SK-N-SH treated with all-trans-retinoic acid at 6 μM for 48 hours (cell line): ENCODE measurements at regions not wholly inside any gene's neighbourhood (a gene's known extent, or its start where the extent isn't known, plus 50 kb on each side); places are given as distances from the start of the nearest gene placed in this dataset.

Experiments
- ATAC-seq: fragments of 200-7000 bp; cut with Tn5 transposase; 3 replicates; pipeline ENCODE4 v1.9.1; 2020; ENCODE audit warnings: mild to moderate bottlenecking, moderate library complexity
- ARNTL ChIP-seq: fragments of 450-650 bp; formaldehyde crosslinking; IDR thresholded peaks from 2 replicates; pipeline ENCODE4 v1.5.0; 2020; ENCODE audit warnings: low read depth, mild to moderate bottlenecking, moderate library complexity, borderline replicate concordance
- BACH2 ChIP-seq: fragments of 250-450 bp; sonication (Bioruptor Pico); IDR thresholded peaks from 2 replicates; pipeline ENCODE4 v1.9.0; 2021; ENCODE audit warnings: mild to moderate bottlenecking, borderline replicate concordance
- CSDC2 ChIP-seq: fragments of 250-450 bp; sonication (Bioruptor Pico); IDR thresholded peaks from 2 replicates; pipeline ENCODE4 v1.5.0; 2020; ENCODE audit warnings: mild to moderate bottlenecking, moderate library complexity
- ESRRG ChIP-seq: fragments of 250-450 bp; sonication (Bioruptor Pico); IDR thresholded peaks from 2 replicates; pipeline ENCODE4 v1.6.1; 2021; ENCODE audit warnings: mild to moderate bottlenecking
- GLIS3 ChIP-seq: fragments of 250-450 bp; sonication (Bioruptor Pico); IDR thresholded peaks from 2 replicates; pipeline ENCODE4 v1.5.0; 2020; ENCODE audit warnings: mild to moderate bottlenecking, moderate library complexity
- OSR1 ChIP-seq: fragments of 250-450 bp; sonication (Bioruptor Pico); IDR thresholded peaks from 2 replicates; pipeline ENCODE4 v1.8.0; 2022; ENCODE audit warnings: moderate library complexity, mild to moderate bottlenecking, inconsistent platforms
- RARB ChIP-seq: fragments of 250-450 bp; sonication (Bioruptor Pico); IDR thresholded peaks from 2 replicates; pipeline ENCODE4 v1.8.0; 2021; ENCODE audit warnings: mild to moderate bottlenecking, moderate library complexity
- SNAI2 ChIP-seq: fragments of 250-450 bp; sonication (Bioruptor Pico); IDR thresholded peaks from 2 replicates; pipeline ENCODE4 v1.5.0; 2020; ENCODE audit warnings: mild to moderate bottlenecking, moderate library complexity
- TCF4 ChIP-seq: fragments of 250-450 bp; sonication (Bioruptor Pico); IDR thresholded peaks from 2 replicates; pipeline ENCODE4 v1.8.0; 2021; ENCODE audit warnings: mild to moderate bottlenecking, moderate library complexity, borderline replicate concordance
- TOX ChIP-seq: fragments of 250-450 bp; sonication (Bioruptor Pico); IDR thresholded peaks from 2 replicates; pipeline ENCODE4 v1.8.0; 2021; ENCODE audit warnings: mild to moderate bottlenecking, moderate library complexity, borderline replicate concordance
- ZC3H10 ChIP-seq: fragments of 250-450 bp; sonication (Bioruptor Pico); IDR thresholded peaks from 2 replicates; pipeline ENCODE4 v1.5.1; 2021; ENCODE audit warnings: mild to moderate bottlenecking, moderate library complexity
- ZFP3 ChIP-seq: fragments of 250-450 bp; sonication (Bioruptor Pico); IDR thresholded peaks from 2 replicates; pipeline ENCODE4 v1.5.0; 2020; ENCODE audit warnings: mild to moderate bottlenecking, moderate library complexity
- ZFP30 ChIP-seq: fragments of 450-650 bp; formaldehyde crosslinking; IDR thresholded peaks from 2 replicates; pipeline ENCODE4 v1.5.0; 2022; ENCODE audit warnings: mild to moderate bottlenecking, moderate library complexity
- ZNF565 ChIP-seq: fragments of 450-650 bp; formaldehyde crosslinking; conservative IDR thresholded peaks from 2 replicates; pipeline ENCODE4 v1.5.0; 2020; ENCODE audit warnings: low read depth, mild to moderate bottlenecking, moderate library complexity
- TF ChIP-seq, protein P1 (sequence below): fragments of 250-450 bp; sonication (Bioruptor Pico); IDR thresholded peaks from 2 replicates; pipeline ENCODE4 v1.8.0; 2020; ENCODE audit warnings: mild to moderate bottlenecking, moderate library complexity, borderline replicate concordance
- TF ChIP-seq, protein P2 (sequence below): fragments of 250-450 bp; sonication (Bioruptor Pico); IDR thresholded peaks from 2 replicates; pipeline ENCODE4 v1.5.0; 2020; ENCODE audit warnings: mild to moderate bottlenecking, moderate library complexity
- TF ChIP-seq, protein P3 (sequence below): fragments of 250-450 bp; sonication (Bioruptor Pico); IDR thresholded peaks from 2 replicates; pipeline ENCODE4 v1.5.1; 2021; ENCODE audit warnings: mild to moderate bottlenecking, moderate library complexity

DNA sequence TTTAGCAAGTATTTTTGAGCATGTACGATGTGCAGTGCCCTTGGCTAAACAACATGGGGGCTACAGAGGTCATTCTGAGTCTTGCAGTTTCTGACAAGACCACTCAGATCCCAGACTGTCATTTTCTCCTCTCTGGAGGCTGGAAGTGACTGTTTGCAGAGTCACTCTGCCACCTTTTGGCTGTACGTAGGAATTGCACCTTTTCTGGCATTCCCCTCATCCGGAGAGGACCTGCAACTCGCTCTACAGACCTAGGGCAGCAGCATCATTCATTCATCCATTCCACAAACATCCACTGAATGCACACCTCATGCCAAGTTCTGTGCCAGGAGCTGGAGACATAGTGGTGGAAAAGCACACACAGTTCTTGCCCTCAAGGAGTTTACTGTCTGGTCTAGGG, 160.4 kb upstream of the GPR101 start (continued):
- TF ChIP-seq, protein P1, sequence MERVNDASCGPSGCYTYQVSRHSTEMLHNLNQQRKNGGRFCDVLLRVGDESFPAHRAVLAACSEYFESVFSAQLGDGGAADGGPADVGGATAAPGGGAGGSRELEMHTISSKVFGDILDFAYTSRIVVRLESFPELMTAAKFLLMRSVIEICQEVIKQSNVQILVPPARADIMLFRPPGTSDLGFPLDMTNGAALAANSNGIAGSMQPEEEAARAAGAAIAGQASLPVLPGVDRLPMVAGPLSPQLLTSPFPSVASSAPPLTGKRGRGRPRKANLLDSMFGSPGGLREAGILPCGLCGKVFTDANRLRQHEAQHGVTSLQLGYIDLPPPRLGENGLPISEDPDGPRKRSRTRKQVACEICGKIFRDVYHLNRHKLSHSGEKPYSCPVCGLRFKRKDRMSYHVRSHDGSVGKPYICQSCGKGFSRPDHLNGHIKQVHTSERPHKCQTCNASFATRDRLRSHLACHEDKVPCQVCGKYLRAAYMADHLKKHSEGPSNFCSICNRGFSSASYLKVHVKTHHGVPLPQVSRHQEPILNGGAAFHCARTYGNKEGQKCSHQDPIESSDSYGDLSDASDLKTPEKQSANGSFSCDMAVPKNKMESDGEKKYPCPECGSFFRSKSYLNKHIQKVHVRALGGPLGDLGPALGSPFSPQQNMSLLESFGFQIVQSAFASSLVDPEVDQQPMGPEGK (CRISPR knock-in tag) = no peak

DNA sequence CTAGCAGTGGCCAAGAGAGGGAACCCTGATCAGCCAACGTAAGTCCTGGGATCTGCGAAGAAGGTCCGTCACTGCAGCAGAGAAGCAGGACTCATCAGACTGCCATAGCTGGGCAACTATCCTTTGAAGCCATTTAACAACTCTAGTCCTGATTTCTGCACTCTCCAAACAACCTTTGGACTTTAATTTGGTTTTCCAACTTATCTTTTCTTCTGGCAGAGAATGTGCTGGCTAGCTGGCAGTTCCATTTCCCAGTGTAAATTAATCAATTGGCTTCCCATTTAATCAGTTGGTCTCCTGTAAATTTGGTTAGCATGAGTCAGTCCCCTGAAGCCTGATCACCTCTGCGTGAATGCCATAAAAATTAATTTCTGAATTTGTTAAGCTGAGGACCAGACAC, 153.7 kb upstream of the GPR101 start:
- TF ChIP-seq CSDC2 (CRISPR knock-in tag) (no peak), ZC3H10 (CRISPR knock-in tag) (no peak), ZNF565 (CRISPR knock-in tag) (no peak)
- TF ChIP-seq, protein P2, sequence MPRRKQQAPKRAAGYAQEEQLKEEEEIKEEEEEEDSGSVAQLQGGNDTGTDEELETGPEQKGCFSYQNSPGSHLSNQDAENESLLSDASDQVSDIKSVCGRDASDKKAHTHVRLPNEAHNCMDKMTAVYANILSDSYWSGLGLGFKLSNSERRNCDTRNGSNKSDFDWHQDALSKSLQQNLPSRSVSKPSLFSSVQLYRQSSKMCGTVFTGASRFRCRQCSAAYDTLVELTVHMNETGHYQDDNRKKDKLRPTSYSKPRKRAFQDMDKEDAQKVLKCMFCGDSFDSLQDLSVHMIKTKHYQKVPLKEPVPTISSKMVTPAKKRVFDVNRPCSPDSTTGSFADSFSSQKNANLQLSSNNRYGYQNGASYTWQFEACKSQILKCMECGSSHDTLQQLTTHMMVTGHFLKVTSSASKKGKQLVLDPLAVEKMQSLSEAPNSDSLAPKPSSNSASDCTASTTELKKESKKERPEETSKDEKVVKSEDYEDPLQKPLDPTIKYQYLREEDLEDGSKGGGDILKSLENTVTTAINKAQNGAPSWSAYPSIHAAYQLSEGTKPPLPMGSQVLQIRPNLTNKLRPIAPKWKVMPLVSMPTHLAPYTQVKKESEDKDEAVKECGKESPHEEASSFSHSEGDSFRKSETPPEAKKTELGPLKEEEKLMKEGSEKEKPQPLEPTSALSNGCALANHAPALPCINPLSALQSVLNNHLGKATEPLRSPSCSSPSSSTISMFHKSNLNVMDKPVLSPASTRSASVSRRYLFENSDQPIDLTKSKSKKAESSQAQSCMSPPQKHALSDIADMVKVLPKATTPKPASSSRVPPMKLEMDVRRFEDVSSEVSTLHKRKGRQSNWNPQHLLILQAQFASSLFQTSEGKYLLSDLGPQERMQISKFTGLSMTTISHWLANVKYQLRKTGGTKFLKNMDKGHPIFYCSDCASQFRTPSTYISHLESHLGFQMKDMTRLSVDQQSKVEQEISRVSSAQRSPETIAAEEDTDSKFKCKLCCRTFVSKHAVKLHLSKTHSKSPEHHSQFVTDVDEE = no peak
- TF ChIP-seq, all 23 proteins: peak for 0
- no peak for ATAC-seq

DNA sequence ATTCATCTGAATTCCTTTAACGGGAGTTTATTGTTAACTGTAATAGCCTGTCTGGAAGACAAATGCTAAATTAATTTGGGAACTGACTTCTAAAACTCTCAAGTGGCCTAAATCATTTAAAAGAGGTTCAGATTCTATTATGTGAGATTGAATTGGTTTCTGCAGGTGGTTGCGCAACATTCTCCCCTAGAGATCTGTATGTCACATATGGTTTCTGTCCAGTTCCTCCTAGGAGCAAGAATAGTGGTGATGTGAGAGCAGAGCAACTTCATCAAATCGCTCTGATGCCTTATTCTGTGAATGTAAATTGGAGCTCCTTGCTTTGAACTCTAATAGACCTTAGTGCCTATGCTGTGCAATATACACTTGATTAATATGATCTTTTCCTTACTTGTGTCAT, 144.6 kb upstream of the GPR101 start:
- no peak for ATAC-seq
- TF ChIP-seq, protein P2 = no peak
- no peak for TF ChIP-seq ARNTL
- no peak for TF ChIP-seq SNAI2 (CRISPR knock-in tag)
- TF ChIP-seq ESRRG (CRISPR knock-in tag) = no peak

DNA sequence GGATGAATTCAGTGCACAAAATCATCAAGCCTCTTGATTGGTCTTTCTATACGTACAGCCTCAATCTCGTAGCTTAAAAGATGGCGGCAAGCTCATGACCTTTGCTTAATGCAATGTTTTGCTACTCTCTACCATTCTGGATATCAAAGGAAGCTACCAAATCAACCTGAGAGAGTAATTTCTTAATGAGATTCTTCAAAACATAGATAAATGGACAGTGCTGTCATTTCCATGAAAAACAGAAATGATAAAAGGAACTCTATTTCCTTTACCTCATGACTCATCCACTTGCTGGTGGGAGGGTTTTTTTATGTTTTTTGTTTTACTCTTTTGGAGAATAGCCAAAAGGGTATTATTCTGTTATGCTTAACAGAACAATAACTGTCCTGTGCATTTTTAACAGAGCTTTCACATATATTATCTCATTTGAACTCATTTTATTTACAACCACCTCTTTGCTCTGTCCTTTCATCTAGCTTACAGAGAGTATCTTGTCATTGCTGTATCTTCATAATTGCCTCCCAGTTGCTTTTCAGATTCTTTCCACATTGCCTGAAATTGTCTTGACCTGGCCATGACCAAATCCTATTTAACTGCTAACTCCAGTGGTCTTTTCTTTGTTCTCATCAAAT, 138.6 kb upstream of the GPR101 start:
- TF ChIP-seq BACH2 (CRISPR knock-in tag) (no peak), SNAI2 (CRISPR knock-in tag) (no peak)
- TF ChIP-seq, protein P3, sequence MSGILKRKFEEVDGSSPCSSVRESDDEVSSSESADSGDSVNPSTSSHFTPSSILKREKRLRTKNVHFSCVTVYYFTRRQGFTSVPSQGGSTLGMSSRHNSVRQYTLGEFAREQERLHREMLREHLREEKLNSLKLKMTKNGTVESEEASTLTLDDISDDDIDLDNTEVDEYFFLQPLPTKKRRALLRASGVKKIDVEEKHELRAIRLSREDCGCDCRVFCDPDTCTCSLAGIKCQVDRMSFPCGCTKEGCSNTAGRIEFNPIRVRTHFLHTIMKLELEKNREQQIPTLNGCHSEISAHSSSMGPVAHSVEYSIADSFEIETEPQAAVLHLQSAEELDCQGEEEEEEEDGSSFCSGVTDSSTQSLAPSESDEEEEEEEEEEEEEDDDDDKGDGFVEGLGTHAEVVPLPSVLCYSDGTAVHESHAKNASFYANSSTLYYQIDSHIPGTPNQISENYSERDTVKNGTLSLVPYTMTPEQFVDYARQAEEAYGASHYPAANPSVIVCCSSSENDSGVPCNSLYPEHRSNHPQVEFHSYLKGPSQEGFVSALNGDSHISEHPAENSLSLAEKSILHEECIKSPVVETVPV (CRISPR knock-in tag) = no peak
- TF ChIP-seq, all 23 proteins: peak for 0
- no peak for ATAC-seq

DNA sequence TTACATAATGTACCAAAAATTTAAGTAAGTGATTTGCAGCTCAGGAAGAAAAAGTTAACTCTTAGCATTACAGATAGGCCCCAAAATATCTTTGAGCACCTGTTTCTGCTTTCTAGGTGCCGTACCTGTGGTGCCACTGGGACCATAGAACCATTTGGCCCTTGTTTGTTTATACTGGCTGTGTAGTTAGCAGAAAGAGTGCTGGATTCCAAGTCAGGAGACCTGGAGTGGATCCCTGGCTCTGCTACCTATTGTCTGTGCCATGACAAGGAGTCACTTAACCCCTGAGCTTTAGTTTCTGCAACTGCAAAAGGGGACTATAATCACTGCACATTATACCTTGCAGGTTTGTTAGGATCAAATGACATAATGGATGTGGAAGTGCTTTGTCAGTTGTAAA, 137.8 kb upstream of the GPR101 start:
- no peak for TF ChIP-seq RARB
- TF ChIP-seq OSR1 (CRISPR knock-in tag) = no peak
- TF ChIP-seq CSDC2 (CRISPR knock-in tag) = no peak
- TF ChIP-seq TOX (CRISPR knock-in tag) = no peak
- no peak for TF ChIP-seq GLIS3 (CRISPR knock-in tag)
- TF ChIP-seq ZFP3 (CRISPR knock-in tag) = no peak
- no peak for TF ChIP-seq ZFP30 (CRISPR knock-in tag)
- TF ChIP-seq TCF4 (CRISPR knock-in tag) = no peak
- ATAC-seq = no peak
